ENCODE measurements at regions not wholly inside any gene's neighbourhood (a gene's known extent, or its start where the extent isn't known, plus 50 kb on each side); places are given as distances from the start of the nearest gene placed in this dataset.

DNA sequence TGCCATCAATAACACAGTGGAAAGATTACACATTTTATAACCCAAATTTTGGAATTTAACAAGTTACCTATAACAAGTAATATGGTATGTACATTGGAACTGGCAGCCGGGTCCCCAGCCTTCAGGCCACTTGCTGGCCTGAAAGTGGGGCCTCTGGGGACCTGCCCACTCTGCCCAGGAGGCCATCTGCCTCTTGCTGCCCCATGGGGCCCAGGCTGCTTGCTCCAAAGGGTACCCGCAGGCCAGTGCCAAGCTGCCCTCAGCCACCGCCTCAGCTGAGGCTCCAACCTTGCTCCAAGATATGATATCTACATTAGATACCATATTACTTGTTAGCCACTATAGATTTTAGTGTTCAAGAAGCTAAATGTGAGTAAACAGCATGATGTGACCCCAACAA is 120.8 kb upstream of the TMEFF2 start:
- in situ Hi-C loops (cut with MboI; ENCODE audit: low pct_unique_long_range_greater_than_20kb, low sequenced_read_pairs, unreplicated experiment) = no loop called here
- TF ChIP-seq, protein P1, sequence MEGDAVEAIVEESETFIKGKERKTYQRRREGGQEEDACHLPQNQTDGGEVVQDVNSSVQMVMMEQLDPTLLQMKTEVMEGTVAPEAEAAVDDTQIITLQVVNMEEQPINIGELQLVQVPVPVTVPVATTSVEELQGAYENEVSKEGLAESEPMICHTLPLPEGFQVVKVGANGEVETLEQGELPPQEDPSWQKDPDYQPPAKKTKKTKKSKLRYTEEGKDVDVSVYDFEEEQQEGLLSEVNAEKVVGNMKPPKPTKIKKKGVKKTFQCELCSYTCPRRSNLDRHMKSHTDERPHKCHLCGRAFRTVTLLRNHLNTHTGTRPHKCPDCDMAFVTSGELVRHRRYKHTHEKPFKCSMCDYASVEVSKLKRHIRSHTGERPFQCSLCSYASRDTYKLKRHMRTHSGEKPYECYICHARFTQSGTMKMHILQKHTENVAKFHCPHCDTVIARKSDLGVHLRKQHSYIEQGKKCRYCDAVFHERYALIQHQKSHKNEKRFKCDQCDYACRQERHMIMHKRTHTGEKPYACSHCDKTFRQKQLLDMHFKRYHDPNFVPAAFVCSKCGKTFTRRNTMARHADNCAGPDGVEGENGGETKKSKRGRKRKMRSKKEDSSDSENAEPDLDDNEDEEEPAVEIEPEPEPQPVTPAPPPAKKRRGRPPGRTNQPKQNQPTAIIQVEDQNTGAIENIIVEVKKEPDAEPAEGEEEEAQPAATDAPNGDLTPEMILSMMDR (IDR thresholded peaks at IDR 0.05; ENCODE audit: extremely low read depth, insufficient read depth, missing control alignments) = no peak

DNA sequence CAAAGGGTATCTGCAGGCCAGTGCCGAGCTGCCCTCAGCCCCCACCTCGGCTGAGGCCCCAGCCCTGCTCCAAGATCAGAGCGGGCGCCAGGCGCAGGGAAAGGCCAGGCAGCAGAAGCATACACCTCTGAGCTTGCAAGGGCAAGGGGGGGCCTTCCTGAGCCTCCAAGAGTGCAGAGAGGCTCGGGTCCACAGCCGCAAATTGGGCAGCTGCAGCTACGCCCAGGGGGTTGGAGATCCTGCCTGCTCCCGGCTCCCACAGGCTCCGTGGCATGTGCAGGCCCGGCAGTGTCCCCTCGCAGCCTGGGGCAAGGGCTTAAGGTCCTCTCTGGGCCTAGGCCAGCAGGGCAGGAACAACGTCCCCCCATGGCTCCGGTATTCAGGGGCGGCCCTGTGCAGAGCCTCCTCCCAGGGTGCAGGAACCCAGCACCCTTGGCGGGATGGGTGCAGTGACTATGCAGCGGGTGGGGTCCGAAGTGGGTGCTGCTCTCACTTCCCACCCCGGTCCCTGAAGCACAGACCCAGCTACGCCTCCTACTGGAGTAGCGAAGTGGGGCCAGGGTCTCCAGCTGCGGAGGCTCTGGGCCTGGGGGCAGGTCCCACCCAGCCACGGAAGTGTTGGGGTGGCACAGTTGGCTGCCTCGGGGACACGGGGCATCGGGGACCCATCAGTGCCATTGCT is 120.2 kb upstream of the TMEFF2 start:
- no peak for DNase-seq (ENCODE audit: low spot score)
- TF ChIP-seq, protein P1 (IDR thresholded peaks at IDR 0.05; ENCODE audit: extremely low read depth, insufficient read depth, missing control alignments) = no peak
- in situ Hi-C loops (cut with MboI; ENCODE audit: low pct_unique_long_range_greater_than_20kb, low sequenced_read_pairs, unreplicated experiment) = no loop called here

More for the DNA sequence above, 120.8 kb upstream of the TMEFF2 start:
- DNase-seq (ENCODE audit: low spot score) = no peak

DNA sequence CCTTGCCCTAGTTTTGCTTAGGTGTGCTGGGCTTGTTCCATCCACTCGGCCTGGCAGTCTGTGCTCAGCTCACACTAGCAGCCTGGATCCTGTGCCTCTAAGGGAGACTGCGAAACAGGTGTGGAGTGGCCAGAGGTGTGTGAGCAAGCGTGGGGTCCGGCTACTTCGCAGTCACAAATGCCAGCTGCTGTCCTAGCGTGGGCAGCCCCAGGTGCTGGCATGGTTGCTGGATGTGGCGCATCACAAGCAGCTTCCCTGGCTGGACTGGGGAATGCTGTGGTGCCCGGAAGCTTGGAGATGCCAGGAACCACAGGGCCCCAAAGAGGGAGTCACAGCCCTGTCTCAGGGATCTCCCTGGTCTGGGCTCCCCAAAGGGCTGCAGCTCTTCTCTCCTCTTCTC is 119.0 kb upstream of the TMEFF2 start:
- TF ChIP-seq, protein P1 (IDR thresholded peaks at IDR 0.05; ENCODE audit: extremely low read depth, insufficient read depth, missing control alignments) = no peak
- in situ Hi-C loops (cut with MboI; ENCODE audit: low pct_unique_long_range_greater_than_20kb, low sequenced_read_pairs, unreplicated experiment) = no loop called here
- DNase-seq (ENCODE audit: low spot score) = no peak

DNA sequence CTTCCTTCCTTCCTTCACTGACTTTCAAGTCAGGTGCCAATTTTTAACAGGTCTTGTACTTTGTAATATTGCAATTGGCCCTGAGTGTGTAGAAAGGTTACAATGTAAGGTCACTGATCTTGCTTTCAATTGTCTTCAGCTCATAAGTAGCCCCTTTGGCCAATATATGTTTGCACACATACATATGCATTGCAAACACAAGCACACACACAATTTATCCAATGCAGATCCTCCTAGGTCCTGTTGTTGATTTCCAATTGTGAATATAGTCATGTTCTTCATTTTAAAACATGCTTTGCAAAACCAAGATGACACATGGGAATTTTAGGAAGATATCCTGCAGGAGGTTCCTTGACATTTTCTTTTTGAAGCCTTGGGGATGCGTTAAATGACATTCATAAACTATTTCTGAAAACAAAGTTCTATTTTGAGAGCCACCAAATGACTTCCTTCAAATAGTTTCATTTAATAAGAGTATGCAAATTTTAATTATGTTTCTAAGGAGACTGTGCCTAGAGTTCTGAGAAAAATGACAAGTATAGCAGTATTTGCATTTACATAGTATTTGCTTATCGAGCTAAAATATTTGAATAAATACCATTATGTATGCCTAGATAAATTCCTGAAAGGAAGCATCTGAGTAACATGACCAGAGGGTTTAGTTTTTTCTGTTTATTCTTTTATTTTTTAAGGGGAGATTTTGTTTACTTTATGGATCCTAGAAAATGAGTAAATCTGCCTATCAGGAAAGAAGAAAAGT is 117.1 kb upstream of the TMEFF2 start:
- TF ChIP-seq, protein P1 (IDR thresholded peaks at IDR 0.05; ENCODE audit: extremely low read depth, insufficient read depth, missing control alignments) = no peak
- DNase-seq (ENCODE audit: low spot score) = no peak
- in situ Hi-C loops (cut with MboI; ENCODE audit: low pct_unique_long_range_greater_than_20kb, low sequenced_read_pairs, unreplicated experiment) = no loop called here

DNA sequence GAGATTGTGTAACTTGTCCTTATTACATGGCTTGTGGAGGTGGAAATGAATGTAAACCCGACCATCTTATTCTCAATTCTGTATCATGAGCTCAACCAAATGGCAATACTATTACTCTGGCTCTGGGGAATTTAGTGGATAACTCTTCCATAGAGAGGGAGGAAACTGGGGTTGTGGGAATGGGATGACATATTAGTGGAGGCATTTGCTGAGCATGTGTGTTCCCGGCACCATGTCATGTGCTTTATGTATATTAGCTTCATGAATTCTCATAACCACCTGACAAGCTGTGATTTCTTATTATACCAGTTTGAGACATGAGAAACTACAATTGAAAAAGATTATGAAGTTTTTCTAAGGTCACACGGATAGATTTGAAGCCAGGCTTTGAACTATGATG is 112.8 kb upstream of the TMEFF2 start:
- TF ChIP-seq, protein P1 (IDR thresholded peaks at IDR 0.05; ENCODE audit: extremely low read depth, insufficient read depth, missing control alignments) = no peak
- in situ Hi-C loops (cut with MboI; ENCODE audit: low pct_unique_long_range_greater_than_20kb, low sequenced_read_pairs, unreplicated experiment) = no loop called here
- DNase-seq (ENCODE audit: low spot score) = no peak

DNA sequence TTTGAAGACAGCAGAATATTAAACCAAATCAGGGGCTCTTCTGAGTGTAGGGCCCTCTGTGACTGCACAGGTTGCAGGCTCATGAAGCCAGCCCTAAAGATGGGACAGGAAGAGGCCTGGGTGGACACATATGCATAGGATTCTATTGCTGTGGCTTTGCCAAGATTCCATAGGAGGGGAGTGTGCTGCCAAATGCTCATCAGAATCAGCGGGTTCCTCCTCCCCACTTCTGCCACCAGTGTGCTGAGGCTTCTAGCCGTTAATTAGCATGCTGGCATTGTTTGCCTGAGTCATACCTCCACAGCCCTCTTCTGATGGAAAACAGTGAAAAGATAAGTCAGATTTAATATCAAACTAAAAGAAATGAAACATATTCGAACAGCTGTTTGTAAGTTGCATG is 103.9 kb upstream of the TMEFF2 start:
- in situ Hi-C loops (cut with MboI; ENCODE audit: low pct_unique_long_range_greater_than_20kb, low sequenced_read_pairs, unreplicated experiment) = no loop called here
- TF ChIP-seq, protein P1 (IDR thresholded peaks at IDR 0.05; ENCODE audit: extremely low read depth, insufficient read depth, missing control alignments) = no peak
- no peak for DNase-seq (ENCODE audit: low spot score)
